H9 (cell line): ENCODE measurements at regions not wholly inside any gene's neighbourhood (a gene's known extent, or its start where the extent isn't known, plus 50 kb on each side); places are given as distances from the start of the nearest gene placed in this dataset.

Experiments used
- DNase-seq: peaks from one replicate; pipeline ENCODE4 v3.0.0-alpha.2; 2017
- H2AFZ ChIP-seq: one replicate; pipeline ENCODE4 v1.6.1; 2013; ENCODE audit warnings: mild to moderate bottlenecking, low read length, control low read depth, moderate library complexity
- H2AK5ac ChIP-seq: 2 replicates; pipeline ENCODE4 v1.6.1; 2013; ENCODE audit warnings: low read length, control low read depth, mixed read lengths; ENCODE audit not compliant: insufficient read length
- H2BK120ac ChIP-seq: one replicate; pipeline ENCODE4 v1.6.1; 2013; ENCODE audit warnings: low read depth, mild to moderate bottlenecking, low read length, control low read depth, inconsistent platforms; ENCODE audit not compliant: poor library complexity, severe bottlenecking
- H2BK12ac ChIP-seq: 2 replicates; pipeline ENCODE4 v1.6.1; 2013; ENCODE audit warnings: low read length, control low read depth, mixed read lengths, low read depth; ENCODE audit not compliant: insufficient read length
- H2BK15ac ChIP-seq: 2 replicates; pipeline ENCODE4 v1.6.1; 2013; ENCODE audit warnings: low read depth, low read length, control low read depth
- H2BK20ac ChIP-seq: one replicate; pipeline ENCODE4 v1.6.1; 2013; ENCODE audit warnings: low read depth, mild to moderate bottlenecking, low read length, control low read depth, inconsistent platforms; ENCODE audit not compliant: poor library complexity, severe bottlenecking
- H2BK5ac ChIP-seq: 2 replicates; pipeline ENCODE4 v1.6.1; 2013; ENCODE audit warnings: low read length, control low read depth, mixed read lengths; ENCODE audit not compliant: insufficient read length
- H3K14ac ChIP-seq: 2 replicates; pipeline ENCODE4 v1.6.1; 2013; ENCODE audit warnings: low read length, control low read depth; ENCODE audit not compliant: insufficient read depth
- H3K18ac ChIP-seq: 2 replicates; pipeline ENCODE4 v1.6.1; 2013; ENCODE audit warnings: low read depth, mild to moderate bottlenecking, mixed read lengths, low read length, control low read depth; ENCODE audit not compliant: insufficient read length
- H3K23ac ChIP-seq: 2 replicates; pipeline ENCODE4 v1.6.1; 2013; ENCODE audit warnings: low read length, control low read depth, mixed read lengths, low read depth; ENCODE audit not compliant: insufficient read length
- H3K23me2 ChIP-seq: 2 replicates; pipeline ENCODE4 v1.6.1; 2013; ENCODE audit warnings: low read depth, mild to moderate bottlenecking, mixed read lengths, low read length, control low read depth; ENCODE audit not compliant: insufficient read length, poor library complexity, severe bottlenecking
- H3K27ac ChIP-seq: 2 replicates; pipeline ENCODE4 v1.5.1; 2013; ENCODE audit warnings: low read length, control low read depth, mixed read lengths, low read depth; ENCODE audit not compliant: insufficient read length
- H3K27me3 ChIP-seq: 2 replicates; pipeline ENCODE4 v1.6.1; 2013; ENCODE audit warnings: low read length, control low read depth, inconsistent platforms; ENCODE audit not compliant: insufficient read depth
- H3K4ac ChIP-seq: 2 replicates; pipeline ENCODE4 v1.6.1; 2013; ENCODE audit warnings: low read depth, mild to moderate bottlenecking, control low read depth, inconsistent platforms, low read length, moderate library complexity
- H3K4me1 ChIP-seq: 2 replicates; pipeline ENCODE4 v1.6.1; 2013; ENCODE audit warnings: low read length, control low read depth, inconsistent platforms; ENCODE audit not compliant: insufficient read depth
- H3K4me2 ChIP-seq: 2 replicates; pipeline ENCODE4 v1.6.1; 2013; ENCODE audit warnings: low read length, control low read depth, mixed read lengths; ENCODE audit not compliant: insufficient read length, insufficient read depth
- H3K56ac ChIP-seq: 2 replicates; pipeline ENCODE4 v1.6.1; 2013; ENCODE audit warnings: low read depth, mild to moderate bottlenecking, mixed read lengths, low read length, control low read depth; ENCODE audit not compliant: insufficient read length
- H3K79me1 ChIP-seq: 2 replicates; pipeline ENCODE4 v1.6.1; 2013; ENCODE audit warnings: low read depth, mild to moderate bottlenecking, moderate library complexity, low read length, control low read depth, inconsistent platforms; ENCODE audit not compliant: insufficient read depth, poor library complexity, severe bottlenecking
- H3K79me2 ChIP-seq: 2 replicates; pipeline ENCODE4 v1.6.1; 2013; ENCODE audit warnings: low read length, control low read depth, inconsistent platforms; ENCODE audit not compliant: insufficient read depth
- H3K9ac ChIP-seq: 2 replicates; pipeline ENCODE4 v1.6.1; 2013; ENCODE audit warnings: low read length, control low read depth, mixed read lengths; ENCODE audit not compliant: insufficient read length; ENCODE audit errors: extremely low read depth
- H3K9me3 ChIP-seq: one replicate; pipeline ENCODE4 v1.6.1; 2013; ENCODE audit warnings: low read depth, low read length, inconsistent platforms; ENCODE audit not compliant: control insufficient read depth
- H3T11ph ChIP-seq: one replicate; pipeline ENCODE4 v1.6.1; 2013; ENCODE audit warnings: mild to moderate bottlenecking, low read length, control low read depth, inconsistent platforms
- H4K20me1 ChIP-seq: one replicate; pipeline ENCODE4 v1.6.1; 2013; ENCODE audit not compliant: control insufficient read depth, insufficient read length, insufficient read depth
- H4K5ac ChIP-seq: 2 replicates; pipeline ENCODE4 v1.6.1; 2013; ENCODE audit warnings: low read depth, mild to moderate bottlenecking, mixed read lengths, low read length, control low read depth; ENCODE audit not compliant: insufficient read length
- H4K8ac ChIP-seq: replicated peaks from 2 replicates; pipeline ENCODE4 v1.6.1; 2013; ENCODE audit warnings: low read length, control low read depth, mixed read lengths, low read depth; ENCODE audit not compliant: insufficient read length
- H4K91ac ChIP-seq: 2 replicates; pipeline ENCODE4 v1.6.1; 2013; ENCODE audit warnings: low read depth, mild to moderate bottlenecking, moderate library complexity, mixed read lengths, low read length, control low read depth; ENCODE audit not compliant: insufficient read length
- H3K27ac Mint-ChIP-seq, 3 experiments: 2 replicates in 2 of 3; 3 replicates in 1 of 3; pipeline ENCODE4 v1.8.0; 2020 to 2021; ENCODE audit warnings: mixed read lengths in 3 of 3, mild to moderate bottlenecking in 1 of 3, moderate library complexity in 1 of 3
- H3K27me3 Mint-ChIP-seq: 2 replicates; pipeline ENCODE4 v1.8.0; 2021; ENCODE audit warnings: low read depth, mild to moderate bottlenecking, moderate library complexity, mixed read lengths
- H3K36me3 Mint-ChIP-seq, 3 experiments: 2 replicates in 2 of 3; 3 replicates in 1 of 3; pipeline ENCODE4 v1.8.0; 2020 to 2021; ENCODE audit warnings: low read depth in 3 of 3, mixed read lengths in 3 of 3; ENCODE audit not compliant: insufficient read depth in 1 of 3
- H3K4me1 Mint-ChIP-seq, 2 experiments: 2 replicates each; pipeline ENCODE4 v1.8.0; 2020; ENCODE audit warnings: mixed read lengths in 2 of 2
- H3K4me3 Mint-ChIP-seq, 2 experiments: 2 replicates in 1 of 2; 3 replicates in 1 of 2; pipeline ENCODE4 v1.8.0; 2020 to 2021; ENCODE audit warnings: mild to moderate bottlenecking in 2 of 2, mixed read lengths in 2 of 2, moderate library complexity in 1 of 2
- H3K9me3 Mint-ChIP-seq, 2 experiments: 2 replicates in 1 of 2; 3 replicates in 1 of 2; pipeline ENCODE4 v1.8.0; 2020; ENCODE audit warnings: mild to moderate bottlenecking in 2 of 2, mixed read lengths in 2 of 2, moderate library complexity in 1 of 2
- CTCF ChIP-seq: fragments of 200-600 bp; sonication (generic); conservative IDR thresholded peaks from 3 replicates; pipeline ENCODE4 v1.8.0; 2021; ENCODE audit warnings: antibody characterized with exemption, mild to moderate bottlenecking
- WGBS: extraction: QIAGEN DNeasy Blood & Tissue Kit; methylation state at CpG from one replicate; pipeline ENCODE4 v1.1.7; 2013; ENCODE audit warnings: missing lambda C conversion rate, low lambda C conversion rate, mixed read lengths; ENCODE audit not compliant: insufficient read length; ENCODE audit errors: extremely low coverage; 5-methylcytosine and 5-hydroxymethylcytosine counted together

GRCh38 chr14:28143316-28143715 lies 623.3 kb upstream of the FOXG1 start:
- H2AFZ ChIP-seq: no peak overlapping the region
- Mint-ChIP-seq H3K4me3 (no peak overlapping the region), H3K4me1 (peaks cover 0 to 2% of the 10 kb centered on the region in 2 experiments; a peak in 1 of 4 replicates), H3K27me3 (peaks cover 3% of the 10 kb centered on the region; the same call in 1 of the 2 replicates), H3K36me3 (no peaks in the 10 kb centered on the region), H3K27ac (no peak overlapping the region), H3K9me3 (peaks cover 0 to 2% of the 10 kb centered on the region in 2 experiments; a peak in 2 of 5 replicates)
- H3K23ac ChIP-seq: no peak overlapping the region
- WGBS: no CpG with 5 or more reads among the region's 3 CpGs
- H4K20me1 ChIP-seq: no peaks in the 10 kb centered on the region
- no peak for TF ChIP-seq CTCF
- no peak overlapping the region for H4K5ac ChIP-seq
- no peak overlapping the region for H2BK5ac ChIP-seq
- H2BK120ac ChIP-seq: no peak overlapping the region
- no peak overlapping the region for H3T11ph ChIP-seq
- H2BK20ac ChIP-seq: no peak overlapping the region
- H3K14ac ChIP-seq: no peak overlapping the region
- no peak overlapping the region for H3K4ac ChIP-seq
- H3K56ac ChIP-seq: no peak overlapping the region
- no peaks in the 10 kb centered on the region for H3K79me1 ChIP-seq
- no peaks in the 10 kb centered on the region for H3K27me3 ChIP-seq
- no peak overlapping the region for H3K9ac ChIP-seq
- no peaks in the 10 kb centered on the region for H3K79me2 ChIP-seq
- H3K4me1 ChIP-seq: no peaks in the 10 kb centered on the region
- no peak overlapping the region for H3K18ac ChIP-seq
- H4K91ac ChIP-seq: no peak overlapping the region
- H4K8ac ChIP-seq: no peak overlapping the region
- no peaks in the 10 kb centered on the region for H3K9me3 ChIP-seq
- no peak for DNase-seq
- H3K27ac ChIP-seq: no peak overlapping the region
- no peak overlapping the region for H2AK5ac ChIP-seq
- no peak overlapping the region for H3K4me2 ChIP-seq
- no peak overlapping the region for H2BK15ac ChIP-seq
- no peaks in the 10 kb centered on the region for H3K23me2 ChIP-seq
- H2BK12ac ChIP-seq: no peak overlapping the region
